Kidney (tissue), 10 donors: ENCODE measurements at regions not wholly inside any gene's neighbourhood (a gene's known extent, or its start where the extent isn't known, plus 50 kb on each side); places are given as distances from the start of the nearest gene placed in this dataset.
"Not testable (repeated sequence)": the region's sequence is repeated elsewhere in the genome, so short reads cannot be mapped to it uniquely, and the experiment has no call there.

ENCODE experiments used
- DNase-seq, 5 donors: peaks; one replicate each; pipeline ENCODE4 v3.0.0-alpha.2; 2013 to 2020
- FAIRE-seq: peaks from 2 replicates; lab custom pipeline; 2012; peaks lifted over from hg19 to GRCh38; lab: Jason Lieb, UNC
- H3K27ac ChIP-seq, 2 donors: one replicate each; pipeline ENCODE4 v1.7.0; 2013; ENCODE audit warnings: low read depth in 2 of 2, low read length in 2 of 2, inconsistent platforms in 1 of 2
- H3K27me3 ChIP-seq: one replicate; pipeline ENCODE4 v1.7.1; 2013; ENCODE audit warnings: low read length, inconsistent platforms; ENCODE audit not compliant: control insufficient read depth, insufficient read depth
- H3K36me3 ChIP-seq, 3 donors: one replicate each; pipeline versions ENCODE4 v1.7.0 to v1.7.1; 2013; ENCODE audit warnings: low read length in 3 of 3, control low read depth in 1 of 3, inconsistent platforms in 1 of 3; ENCODE audit not compliant: insufficient read depth in 3 of 3, control insufficient read depth in 2 of 3
- H3K4me1 ChIP-seq, 3 donors: one replicate each; pipeline versions ENCODE4 v1.7.0 to v1.7.1; 2013; ENCODE audit warnings: low read length in 3 of 3, inconsistent platforms in 1 of 3, low read depth in 1 of 3; ENCODE audit not compliant: control insufficient read depth in 2 of 3, insufficient read depth in 2 of 3
- H3K4me3 ChIP-seq, 3 donors: one replicate each; pipeline versions ENCODE4 v1.7.0 to v1.8.1; 2013; ENCODE audit warnings: low read length in 3 of 3, control low read depth in 1 of 3, inconsistent platforms in 1 of 3
- H3K9ac ChIP-seq, 3 donors: one replicate each; pipeline versions ENCODE4 v1.7.0 to v1.7.1; 2013; ENCODE audit warnings: low read length in 3 of 3, control low read depth in 1 of 3, inconsistent platforms in 1 of 3
- H3K9me3 ChIP-seq, 3 donors: one replicate each; pipeline versions ENCODE4 v1.7.0 to v1.7.1; 2013; ENCODE audit warnings: low read length in 3 of 3, control low read depth in 1 of 3, inconsistent platforms in 1 of 3; ENCODE audit not compliant: control insufficient read depth in 2 of 3, insufficient read depth in 1 of 3
- intact Hi-C: fragments of 100-400 bp; cut with DNase I; formaldehyde crosslinking; loops from one replicate; pipeline ENCODE4 v1.11.1; 2022
- donor health status: control.
- donor health status: control.
- donor health status: DM: yes; HTN: yes; CAD: no.
- donor health status: Normal renal cell carcinoma (clear cell type).

DNA sequence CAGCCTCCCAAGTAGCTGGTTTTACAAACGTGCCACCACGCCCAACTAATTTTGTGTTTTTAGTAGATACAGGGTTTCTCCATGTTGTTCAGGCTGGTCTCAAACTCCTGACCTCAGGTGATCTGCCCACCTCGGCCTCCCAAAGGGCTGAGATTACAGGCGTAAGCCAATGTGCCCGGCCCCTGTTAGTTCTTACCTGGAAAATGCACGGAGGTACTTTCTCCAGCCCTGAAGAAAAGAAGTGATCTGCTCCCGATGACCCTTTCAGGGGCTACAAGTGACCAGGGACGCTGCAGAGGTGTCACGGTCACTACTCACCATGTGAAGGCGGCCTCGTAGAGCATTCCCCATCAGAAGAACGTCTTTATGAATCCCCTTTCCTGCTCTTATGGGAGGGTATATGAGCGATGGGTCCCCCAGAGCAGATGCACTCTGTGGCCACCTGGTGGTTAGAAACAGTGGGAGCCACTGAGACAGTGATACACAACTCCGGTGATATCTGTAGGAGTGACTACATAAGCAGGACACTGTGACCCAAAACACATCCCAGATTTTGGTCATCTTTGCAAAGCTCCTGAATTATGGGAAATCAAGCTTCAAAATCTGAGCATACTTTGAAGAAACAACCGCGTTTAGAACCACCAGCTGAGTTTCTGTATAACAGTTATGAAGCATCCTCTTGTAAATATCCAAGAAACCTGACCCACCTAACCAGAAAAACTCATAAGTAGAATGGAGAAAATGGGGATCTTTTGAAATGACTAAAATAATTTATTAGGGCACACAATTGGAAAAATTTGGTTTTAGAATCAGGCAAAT lies 102.7 kb upstream of the NBPF11 start:
- H3K4me1 ChIP-seq, H3K9ac ChIP-seq, FAIRE-seq, H3K4me3 ChIP-seq, H3K36me3 ChIP-seq, H3K9me3 ChIP-seq, intact Hi-C loops, H3K27ac ChIP-seq, H3K27me3 ChIP-seq: not testable (repeated sequence)
- DNase-seq, result peak in 3 of 5 donors; percentile 37 to 42 (median 40)

DNA sequence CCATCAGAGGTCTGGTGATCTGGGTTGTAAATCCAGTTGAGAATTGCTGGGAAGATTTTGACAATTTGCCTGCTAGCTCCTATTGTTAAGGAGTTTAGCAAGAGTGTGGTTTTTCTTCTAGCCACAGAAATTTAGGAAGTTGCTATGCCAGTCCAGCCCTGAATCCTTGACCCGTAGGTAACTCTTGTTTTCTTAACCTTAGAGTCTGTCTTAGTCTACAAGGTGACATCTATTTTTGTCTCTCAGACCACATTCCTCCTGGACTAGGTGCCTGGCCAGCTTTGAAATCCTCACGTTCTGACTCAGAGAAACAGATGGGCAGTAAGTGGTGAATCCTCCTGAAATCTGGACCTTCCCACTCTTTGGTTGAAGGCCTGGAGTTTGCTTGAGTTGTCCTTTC lies 101.7 kb upstream of the NBPF11 start:
- H3K9me3 ChIP-seq, H3K27me3 ChIP-seq, intact Hi-C loops, H3K4me1 ChIP-seq, H3K27ac ChIP-seq, DNase-seq, H3K9ac ChIP-seq, H3K4me3 ChIP-seq, FAIRE-seq, H3K36me3 ChIP-seq: not testable (repeated sequence)

DNA sequence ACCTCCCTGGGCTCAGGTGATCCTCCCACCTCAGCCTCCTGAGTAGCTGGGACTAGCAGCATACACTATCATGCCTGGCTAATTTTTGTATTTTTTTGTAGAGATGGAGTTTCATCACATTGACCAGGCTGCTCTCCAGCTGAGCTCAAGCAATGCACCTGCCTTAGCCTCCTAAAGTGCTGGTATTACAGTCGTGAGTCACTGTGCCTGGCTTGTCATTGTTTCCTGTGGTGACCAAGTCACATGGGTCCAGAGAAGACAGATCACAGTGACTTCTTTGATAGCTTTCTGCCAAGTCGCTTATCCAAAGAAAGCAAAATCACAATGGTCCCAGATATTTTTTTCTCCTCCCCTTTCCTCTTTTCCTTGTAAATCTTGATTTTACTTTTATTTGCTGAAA lies 96.7 kb upstream of the NBPF11 start:
- H3K27ac ChIP-seq, H3K9me3 ChIP-seq, H3K27me3 ChIP-seq, H3K9ac ChIP-seq, DNase-seq, H3K4me1 ChIP-seq, FAIRE-seq, H3K4me3 ChIP-seq, H3K36me3 ChIP-seq, intact Hi-C loops: not testable (repeated sequence)

DNA sequence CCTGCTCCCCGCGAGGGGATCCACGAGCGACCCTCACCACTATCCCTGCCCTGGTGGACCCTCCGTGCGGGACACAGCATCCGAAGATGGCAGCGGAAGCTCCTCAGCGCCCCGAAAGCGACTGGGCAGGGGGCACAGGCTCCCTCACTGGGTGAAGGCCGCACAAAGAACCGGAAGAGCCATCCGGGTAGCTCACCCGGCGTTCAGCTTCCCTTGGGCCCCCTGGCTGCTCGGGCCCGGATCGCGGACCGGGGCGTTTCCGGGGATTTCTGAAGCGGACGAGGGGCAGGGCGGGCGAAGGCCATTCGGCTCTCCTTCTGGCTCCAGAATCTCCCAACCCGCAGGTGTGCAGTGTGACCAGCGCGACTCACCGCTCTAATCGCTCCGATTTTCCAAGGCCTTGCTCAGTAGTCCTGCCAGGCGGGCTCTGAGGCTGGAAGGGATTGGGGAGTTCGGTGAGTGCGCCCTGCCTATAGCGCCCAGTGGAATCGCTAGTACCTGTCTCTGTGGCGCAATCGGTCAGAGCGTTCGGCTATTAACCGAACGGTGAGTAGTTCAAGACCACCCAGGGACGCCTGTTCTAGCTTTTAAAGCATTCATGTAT lies 94.3 kb upstream of the NBPF11 start:
- H3K36me3 ChIP-seq, H3K9ac ChIP-seq, FAIRE-seq, H3K4me3 ChIP-seq, H3K4me1 ChIP-seq, H3K9me3 ChIP-seq, H3K27me3 ChIP-seq, H3K27ac ChIP-seq, intact Hi-C loops: not testable (repeated sequence)
- DNase-seq, result peak in 3 of 5 donors; percentile 11 to 33 (median 31)

DNA sequence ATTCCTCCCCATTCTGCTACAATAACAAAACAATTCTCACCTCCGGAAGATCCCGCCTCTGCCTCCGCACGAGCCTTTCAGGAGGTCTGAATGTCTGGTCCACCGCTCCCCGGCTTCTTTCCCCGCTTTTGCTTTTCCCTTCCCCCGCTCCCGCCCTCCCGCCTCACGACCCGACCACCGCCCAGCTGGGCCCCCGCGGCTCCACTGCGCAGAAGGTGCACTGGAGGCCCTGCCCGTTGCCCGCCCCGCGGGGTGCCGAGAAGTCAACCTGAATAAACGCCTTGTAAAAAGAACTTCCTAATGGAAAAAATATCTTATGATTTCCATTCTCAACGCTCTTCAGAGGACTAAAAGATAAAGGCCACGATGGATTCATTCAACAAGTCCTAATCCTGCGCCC lies 93.8 kb upstream of the NBPF11 start:
- H3K9ac ChIP-seq, FAIRE-seq, H3K9me3 ChIP-seq, H3K4me3 ChIP-seq, H3K27ac ChIP-seq, H3K27me3 ChIP-seq, intact Hi-C loops, H3K4me1 ChIP-seq, H3K36me3 ChIP-seq: not testable (repeated sequence)
- DNase-seq, result peak in 1 of 5 donors; percentile 46

DNA sequence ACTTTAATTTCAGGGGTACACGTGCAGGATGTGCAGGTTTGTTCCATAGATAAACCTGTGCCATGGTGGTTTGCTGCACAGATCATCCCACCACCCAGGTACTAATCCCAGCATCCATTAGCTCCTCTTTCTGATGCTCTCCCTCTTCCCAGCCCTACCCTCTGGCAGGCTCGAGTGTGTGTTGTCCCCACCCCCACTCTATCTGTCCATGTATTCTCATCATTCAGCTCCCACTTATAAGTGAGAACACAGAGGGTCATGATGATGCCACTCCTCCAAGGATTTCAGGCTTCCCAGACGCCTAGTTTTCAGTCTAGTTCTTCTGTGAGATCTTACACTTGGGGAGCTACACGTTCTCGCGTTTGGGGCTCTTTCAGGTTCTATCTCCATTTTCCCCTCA lies 93.4 kb upstream of the NBPF11 start:
- H3K9me3 ChIP-seq, H3K27ac ChIP-seq, H3K27me3 ChIP-seq, H3K9ac ChIP-seq, DNase-seq, H3K36me3 ChIP-seq, intact Hi-C loops, H3K4me1 ChIP-seq, FAIRE-seq, H3K4me3 ChIP-seq: not testable (repeated sequence)

DNA sequence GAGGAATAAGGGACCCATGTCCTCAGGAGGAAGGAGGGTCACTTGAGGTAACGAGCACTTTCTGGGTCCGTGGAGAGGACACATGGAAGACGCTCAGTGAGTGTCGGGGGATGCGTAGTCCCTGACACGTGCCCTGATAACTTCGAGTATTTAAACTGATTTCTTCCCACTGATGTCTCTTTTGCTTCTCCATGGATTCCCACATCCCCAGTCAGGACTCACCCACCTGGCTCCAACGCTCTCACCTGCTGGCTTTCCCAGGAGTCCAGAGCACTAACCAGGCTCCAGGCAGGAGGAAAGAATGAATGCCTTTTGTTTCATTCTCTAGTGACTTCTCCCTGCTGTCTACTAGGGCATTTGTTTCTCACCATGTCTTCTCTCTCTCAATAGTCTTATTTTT lies 81.2 kb upstream of the NBPF11 start:
- DNase-seq, H3K27me3 ChIP-seq, H3K36me3 ChIP-seq, H3K9ac ChIP-seq, H3K9me3 ChIP-seq, intact Hi-C loops, H3K4me1 ChIP-seq, H3K27ac ChIP-seq, FAIRE-seq, H3K4me3 ChIP-seq: not testable (repeated sequence)

DNA sequence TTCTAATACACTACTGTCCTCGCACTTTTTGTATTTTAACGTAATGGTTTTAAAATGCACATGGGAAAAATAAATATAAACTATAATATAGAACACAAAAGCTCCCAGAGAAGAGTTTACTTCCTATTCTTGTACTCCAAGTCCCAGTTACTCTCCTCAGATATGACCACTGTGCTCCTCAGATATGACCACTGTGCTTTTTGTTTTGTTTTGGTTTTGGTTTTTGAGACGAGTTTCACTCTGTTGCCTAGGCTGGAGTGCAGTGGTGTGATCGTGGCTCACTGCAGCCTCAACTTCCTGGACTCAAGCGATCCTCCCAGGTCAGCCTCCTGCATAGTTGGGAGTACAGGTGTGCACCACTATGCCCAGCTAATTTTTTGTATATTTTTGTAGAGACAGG lies 76.8 kb upstream of the NBPF11 start:
- H3K27ac ChIP-seq, H3K9me3 ChIP-seq, intact Hi-C loops, H3K4me3 ChIP-seq, DNase-seq, H3K4me1 ChIP-seq, H3K36me3 ChIP-seq, H3K27me3 ChIP-seq, H3K9ac ChIP-seq, FAIRE-seq: not testable (repeated sequence)
